CD4-positive, alpha-beta T cell treated with Interleukin-4 for 1 hour (primary cell): ENCODE measurements at regions not wholly inside any gene's neighbourhood (a gene's known extent, or its start where the extent isn't known, plus 50 kb on each side); places are given as distances from the start of the nearest gene placed in this dataset.

Experiments used
- DNase-seq, 2 donors: peaks; one replicate each; pipeline ENCODE4 v3.0.0-alpha.2; 2020 to 2022

DNA sequence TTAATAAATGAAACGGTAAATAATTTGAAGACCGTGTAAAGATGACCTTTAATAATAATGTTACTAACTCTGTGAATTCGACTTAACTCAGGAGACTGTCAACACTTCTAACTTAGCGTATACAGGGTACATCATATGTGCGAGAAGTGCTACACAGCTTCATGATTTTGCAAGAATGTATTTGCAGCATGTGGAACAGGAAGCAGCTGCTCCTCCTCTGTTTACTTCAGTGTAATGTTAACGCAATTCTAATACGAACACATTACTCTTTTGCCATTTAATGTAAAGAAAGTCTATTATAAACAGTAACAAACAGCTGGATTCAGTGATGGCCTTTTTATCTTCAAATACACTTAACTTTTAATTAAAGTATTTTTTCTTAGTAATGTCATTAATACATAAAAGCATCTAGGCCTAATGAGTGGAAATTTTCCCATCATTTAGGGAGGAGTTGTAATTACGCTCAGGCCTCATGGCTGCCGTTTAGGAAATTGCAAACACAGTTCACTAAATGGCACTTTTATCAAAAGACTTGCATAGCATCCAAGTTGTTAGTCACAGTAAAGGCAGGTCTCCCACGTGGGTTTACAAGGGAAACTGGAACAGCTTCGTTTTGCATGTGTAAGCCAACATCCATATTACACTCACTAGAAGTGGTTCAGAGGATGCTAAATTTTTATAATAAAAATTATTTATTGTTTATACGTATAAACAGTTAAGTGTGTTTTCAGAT lies 635.7 kb downstream of the FBXO15 start:
- DNase-seq, result no peak

DNA sequence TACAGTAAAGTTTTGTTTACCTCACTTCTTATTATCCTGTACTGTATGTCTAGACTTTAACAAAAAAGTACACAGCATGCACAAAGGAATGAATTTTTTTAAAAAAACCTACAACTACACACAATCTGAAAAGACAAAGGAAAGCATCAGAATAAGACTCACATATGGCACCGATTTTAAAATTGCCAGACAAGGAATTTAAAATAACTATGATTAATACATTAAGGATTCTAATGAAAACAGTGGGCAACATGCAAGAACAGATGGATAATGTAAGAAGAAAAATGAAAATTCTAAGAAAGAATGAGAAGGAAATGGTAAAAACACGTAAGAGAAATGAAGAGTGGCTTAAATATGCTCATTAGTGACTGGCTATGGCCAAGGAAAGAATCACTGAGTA lies 638.2 kb downstream of the FBXO15 start:
- DNase-seq, result no peak

DNA sequence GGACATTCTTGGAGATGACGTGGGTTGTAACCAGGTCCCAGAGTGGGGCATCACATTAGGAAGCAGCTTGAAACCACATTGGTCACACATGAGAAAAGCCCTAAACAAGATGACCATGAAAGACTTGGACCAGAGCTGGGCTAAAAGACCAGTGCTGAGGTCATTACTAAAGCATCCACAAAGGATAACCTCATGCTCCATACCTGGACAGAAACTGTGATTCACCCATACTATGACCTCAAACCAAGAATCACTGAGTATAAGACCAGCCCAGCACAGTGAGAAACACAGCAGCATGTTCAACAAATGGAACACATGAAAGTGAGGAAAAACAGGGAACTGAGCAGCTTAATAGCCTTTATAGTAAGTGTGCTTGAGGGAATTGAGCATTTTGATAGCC lies 635.5 kb upstream of the NETO1 start:
- no peak for DNase-seq

DNA sequence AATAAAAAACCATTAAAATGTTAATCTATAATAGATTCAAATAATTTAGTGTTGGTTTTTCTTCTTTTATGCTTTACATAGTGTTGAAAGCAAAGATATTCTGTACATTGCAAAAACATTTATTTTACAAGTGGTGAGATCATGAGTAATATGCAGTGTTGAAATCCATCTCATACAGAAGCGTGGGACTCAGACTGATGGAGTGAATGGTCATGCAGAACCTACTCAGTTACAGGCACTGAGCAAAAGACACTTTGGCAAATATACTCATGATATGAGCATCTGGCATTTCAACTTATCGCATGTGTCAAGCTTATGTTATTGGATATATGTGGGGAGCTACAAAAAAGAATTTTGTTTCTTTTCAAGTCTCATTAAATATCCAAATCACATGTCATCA lies 620.2 kb upstream of the NETO1 start:
- no peak for DNase-seq

DNA sequence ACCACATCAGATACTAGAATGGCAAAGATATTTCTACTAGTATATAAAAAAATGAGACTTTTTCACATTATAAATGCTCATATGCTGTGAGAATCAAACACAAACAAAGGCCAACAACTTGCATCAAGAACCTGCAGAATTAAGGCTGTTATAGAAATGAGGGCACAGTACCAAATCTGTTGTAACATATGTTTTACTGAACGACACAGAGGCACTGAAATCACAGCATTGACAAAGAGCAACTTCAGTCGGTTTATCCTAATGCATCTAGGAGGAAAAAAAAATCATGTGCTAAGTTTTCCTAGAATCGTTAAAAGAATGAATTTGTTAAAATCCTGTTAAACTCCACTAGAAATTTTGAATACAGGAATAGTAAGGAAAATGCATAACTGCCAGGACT lies 617.4 kb upstream of the NETO1 start:
- no peak for DNase-seq

DNA sequence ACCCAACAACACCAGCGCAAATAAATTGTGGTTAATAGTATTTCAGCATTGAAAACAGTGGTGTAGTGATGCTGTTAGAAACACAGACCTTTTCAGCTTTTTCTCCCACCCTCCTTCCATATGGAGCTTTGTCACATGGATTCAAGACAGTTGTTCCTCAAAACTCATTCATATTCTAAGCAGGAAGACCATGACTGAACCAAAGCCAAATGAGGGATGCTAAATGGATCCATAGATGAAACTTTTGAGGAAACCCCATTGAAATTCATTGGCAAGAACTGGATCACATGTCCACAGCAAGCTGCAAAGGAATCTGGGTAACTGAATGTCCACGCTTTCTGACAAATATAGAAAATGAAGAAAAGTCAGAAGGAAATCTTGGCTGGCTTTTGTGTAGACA lies 615.1 kb upstream of the NETO1 start:
- no peak for DNase-seq

DNA sequence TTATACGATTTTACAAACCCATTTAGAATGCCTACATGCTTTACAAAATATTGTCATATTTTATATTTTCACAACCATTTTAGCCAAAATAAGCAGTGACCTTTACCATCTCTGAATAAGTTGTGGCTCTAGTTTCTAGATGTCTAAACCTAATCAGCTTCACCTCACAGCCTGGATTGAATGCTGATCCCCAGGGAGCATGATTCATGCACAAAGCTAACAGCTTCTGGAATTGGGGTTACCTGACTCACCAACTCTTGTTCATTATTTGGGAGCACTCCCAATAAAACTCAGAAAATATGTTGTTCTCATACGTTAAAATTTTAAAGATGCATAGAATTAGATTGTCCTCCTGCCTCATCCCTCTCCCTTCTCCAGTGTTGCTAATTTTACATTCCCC lies 611.7 kb upstream of the NETO1 start:
- no peak for DNase-seq

DNA sequence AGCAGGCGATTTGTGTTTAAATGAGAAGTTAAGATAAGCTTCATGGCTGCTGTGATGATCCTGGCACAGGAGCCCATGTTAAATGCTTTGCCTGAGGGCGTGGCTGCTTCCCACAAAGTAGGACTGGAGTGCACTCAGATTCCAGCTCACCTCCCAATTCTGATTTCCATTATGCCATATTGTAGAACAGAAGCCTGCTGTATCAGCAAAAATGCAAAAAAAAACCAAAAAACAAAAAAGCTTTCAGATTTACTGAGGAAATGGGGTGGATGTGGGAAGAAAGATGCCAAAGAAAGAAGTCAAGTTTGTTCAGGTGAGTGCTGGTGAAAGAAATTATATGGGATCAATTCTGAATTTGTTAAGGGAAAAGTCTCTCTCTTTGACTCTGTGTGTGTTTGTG lies 610.4 kb upstream of the NETO1 start:
- no peak for DNase-seq

DNA sequence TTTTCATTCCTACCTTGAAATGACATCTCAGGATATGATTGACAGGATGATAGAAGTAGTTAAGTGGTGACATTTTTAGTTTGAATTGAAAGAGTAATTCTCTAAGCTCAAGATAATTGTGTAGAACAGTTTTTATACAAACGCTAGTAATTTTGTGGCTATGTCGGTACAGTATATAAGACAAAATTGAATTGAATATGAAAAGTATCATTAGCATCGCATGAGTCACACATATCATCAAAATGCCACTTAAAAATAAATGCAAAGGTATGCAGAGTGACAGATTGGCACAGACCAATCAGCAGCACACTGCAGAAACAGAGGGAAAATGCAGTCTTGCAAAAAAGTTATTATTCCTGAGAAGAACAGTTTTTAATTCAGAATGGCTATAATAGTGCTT lies 608.2 kb upstream of the NETO1 start:
- DNase-seq, result no peak

DNA sequence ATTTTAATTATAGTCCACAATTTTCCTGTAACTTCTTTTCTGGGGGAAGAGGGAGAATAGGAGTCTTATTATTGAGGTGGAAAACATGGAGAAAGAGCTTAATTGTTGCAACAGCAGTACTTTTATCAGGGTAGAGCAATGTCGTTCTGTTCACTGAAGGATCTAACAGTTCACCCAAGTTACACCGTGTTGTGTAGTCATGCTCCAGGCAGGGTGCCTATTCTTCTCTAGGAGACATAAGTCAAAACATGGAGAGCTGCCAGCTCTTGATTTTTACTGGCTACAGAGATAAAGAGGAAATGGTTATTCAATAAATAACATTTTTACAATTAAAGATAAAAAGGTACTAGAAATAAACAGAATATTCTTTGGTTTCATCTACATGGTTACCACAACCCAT lies 594.3 kb upstream of the NETO1 start:
- DNase-seq, result no peak

DNA sequence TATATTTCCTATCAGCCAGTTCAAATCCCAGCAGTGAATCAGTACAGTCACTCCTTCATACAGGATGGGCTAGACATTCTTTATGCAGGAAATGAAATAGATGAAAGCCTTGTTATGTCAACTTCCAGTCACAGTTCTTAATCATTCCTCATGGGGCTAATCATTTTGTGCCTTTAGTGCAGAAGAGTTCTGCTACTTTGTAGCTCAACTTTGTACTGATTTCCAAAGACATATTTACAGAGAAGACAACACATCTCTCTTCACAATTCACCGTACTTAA lies 593.9 kb upstream of the NETO1 start:
- no peak for DNase-seq

DNA sequence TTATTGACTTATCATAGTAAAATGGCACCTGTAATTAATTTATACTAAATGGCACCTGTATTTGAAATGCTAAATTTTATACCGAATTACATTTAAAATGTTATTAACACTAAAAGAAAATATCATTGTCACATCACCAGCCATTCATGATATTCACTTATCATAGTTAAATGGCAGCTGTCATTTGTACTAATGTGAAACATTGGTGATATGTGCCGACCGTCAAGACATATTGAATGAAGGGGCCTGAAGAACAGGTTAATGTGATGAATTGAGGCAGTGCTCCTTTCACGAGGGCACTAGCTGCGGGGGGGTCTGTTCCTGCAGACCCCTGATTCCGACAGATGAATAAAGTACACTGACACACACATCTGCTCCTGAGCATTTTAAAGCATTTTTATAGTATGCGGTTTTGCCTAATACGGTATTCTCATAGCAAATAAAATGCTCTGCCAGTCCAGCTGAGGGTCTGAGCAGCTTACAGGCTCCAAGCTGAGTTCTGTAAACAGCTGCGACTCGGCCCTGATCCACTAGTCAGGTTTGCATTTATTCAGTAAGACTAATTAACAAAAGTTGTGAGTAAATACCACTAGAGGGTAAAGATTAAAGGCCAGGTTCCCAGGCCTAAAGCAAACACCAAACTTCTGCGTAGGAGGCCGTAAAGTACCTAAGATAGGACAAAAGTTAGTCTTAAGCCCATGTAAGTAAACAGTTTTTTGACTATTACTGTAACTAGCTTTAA lies 593.4 kb upstream of the NETO1 start:
- no peak for DNase-seq

DNA sequence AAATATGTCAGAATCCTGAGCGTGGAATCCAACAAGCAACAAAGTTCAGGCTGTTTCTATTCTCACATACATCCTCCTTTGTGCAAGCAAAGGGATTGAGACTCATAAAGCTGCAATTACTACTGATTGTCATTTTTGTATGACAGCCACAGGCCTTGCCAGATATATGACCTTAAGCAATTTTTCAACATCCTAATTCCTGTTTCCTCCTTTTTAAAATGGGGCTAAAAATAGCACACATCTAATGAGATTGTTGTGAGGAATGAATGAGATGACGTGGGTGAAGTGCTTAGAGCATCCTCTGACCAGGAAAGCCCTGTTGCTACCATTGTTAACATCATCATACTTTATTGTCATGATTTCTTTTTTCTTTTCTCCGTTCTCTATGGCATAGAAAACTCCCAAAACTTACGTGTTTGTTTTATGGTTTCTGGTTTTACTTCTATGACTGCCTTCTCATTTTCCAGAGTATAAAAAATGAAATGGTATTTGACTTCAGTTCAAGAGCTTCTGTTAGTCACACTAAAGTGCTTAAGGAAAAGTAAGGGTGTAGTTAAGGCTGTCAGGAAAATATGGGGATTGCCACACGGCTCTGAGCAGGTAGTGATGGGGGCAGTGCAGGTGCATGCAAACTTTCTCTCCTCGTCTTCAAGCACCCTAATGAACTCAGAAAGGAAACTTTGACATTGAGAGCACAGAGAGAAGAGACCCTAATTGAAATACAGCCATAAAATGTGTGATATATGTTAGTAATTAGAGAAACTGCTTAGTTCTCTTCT lies 590.6 kb upstream of the NETO1 start:
- no peak for DNase-seq

DNA sequence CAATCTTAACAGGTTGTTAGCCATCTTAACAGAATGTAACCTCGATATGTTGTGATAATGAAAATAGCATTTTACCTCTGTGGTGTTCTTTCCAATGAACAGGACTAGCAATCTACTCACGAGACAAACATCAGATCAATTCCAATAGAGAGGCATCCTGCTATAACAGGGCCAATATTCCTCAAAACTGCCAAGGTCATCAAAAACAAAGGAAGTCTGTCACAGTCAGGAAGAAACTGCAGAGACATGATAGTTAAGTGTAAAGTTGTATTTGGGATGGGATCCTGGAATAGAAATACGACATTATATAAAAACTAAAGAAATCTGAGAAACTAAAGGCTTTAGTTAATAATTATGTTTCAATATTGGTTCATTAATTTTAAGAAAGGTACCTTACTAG lies 588.9 kb upstream of the NETO1 start:
- DNase-seq, result no peak

DNA sequence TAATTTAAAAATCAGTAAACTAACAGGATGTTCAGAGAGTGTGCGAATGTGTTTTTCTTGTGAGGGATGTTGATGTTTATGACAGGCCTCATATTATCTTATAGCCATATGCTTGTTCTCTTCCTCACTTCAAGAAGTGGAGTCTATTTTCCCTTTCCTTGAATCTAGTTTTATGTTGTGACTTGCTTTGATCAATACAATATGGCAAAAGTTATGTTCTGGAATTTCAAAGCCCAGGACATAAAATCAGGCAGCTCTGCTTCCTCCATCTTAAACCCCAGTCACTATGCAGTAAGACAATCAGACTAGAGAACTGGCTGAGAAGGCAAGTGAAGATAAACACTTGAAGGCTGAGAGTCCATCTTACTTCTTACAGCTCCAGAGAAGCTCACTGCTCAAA lies 585.1 kb upstream of the NETO1 start:
- no peak for DNase-seq

DNA sequence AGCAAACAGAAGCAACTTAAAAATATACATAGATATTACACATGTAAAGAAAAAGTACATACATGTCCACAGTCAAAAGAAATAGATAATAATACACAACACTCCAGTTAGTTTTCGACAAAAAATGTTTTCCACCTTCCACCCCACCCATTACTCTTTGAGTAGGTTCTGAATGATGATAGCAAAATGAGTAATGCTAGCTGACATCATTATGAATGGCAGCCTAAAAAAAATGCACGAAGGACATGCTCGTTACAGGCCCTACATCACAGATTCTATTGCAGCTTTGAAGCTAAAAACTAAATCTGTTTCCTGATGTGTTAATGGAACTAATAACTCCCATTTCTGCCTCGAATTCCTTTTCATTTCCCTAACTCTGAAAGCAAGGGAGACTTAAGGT lies 578.7 kb upstream of the NETO1 start:
- no peak for DNase-seq

DNA sequence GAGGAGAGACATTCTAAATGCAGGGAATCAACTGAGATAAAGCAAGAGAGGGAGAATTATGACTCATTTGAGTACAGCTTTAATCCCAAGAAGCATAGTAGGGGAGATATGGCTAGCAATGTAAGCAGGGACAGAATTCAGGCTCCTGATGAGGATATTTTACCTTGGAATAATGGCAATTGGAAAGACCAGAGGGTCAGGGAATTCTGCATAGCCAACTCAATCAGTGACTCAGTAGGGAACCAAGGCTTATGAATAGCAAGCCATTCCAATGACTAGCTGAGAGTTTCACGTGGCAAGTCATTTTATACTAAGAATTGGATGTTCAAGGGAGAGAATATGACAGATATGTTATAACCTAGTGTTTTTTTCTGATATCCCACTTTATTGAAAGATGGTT lies 563.8 kb upstream of the NETO1 start:
- no peak for DNase-seq

DNA sequence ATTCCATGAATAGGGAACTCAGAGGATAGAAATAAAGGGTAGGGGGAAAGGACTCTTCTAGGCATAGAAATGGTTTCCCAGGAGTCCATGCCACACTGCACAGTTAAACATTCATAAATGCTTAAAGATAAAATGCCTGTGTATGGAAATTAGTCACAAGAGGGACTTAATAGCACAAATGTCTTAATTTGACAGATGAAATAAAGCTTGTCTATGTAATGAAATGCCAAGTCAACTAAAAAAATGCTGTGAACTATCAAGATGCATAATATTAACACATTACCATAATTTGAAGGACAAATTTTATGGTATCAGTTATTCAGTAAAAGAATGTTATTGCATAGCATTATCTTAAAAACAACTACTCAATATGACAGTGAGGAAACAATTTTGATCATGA lies 553.2 kb upstream of the NETO1 start:
- DNase-seq, result no peak

DNA sequence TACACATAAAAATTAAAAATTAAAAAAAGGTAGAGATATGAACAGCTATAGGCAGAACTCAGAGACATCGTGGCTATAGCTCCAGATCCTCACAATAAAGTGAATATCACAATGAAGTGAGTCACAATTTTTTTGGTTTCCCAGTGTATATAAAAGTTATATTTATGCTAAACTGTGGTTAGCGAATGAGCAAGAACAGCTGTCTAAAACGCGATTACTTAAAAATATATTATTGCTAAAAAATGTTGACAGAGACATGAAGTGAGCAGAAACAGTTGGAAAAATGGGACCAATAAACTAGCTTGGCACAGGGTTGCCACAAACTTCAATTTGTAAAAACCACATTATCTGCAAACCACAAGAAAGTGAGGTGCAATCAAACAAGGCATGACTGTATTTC lies 551.7 kb upstream of the NETO1 start:
- no peak for DNase-seq

DNA sequence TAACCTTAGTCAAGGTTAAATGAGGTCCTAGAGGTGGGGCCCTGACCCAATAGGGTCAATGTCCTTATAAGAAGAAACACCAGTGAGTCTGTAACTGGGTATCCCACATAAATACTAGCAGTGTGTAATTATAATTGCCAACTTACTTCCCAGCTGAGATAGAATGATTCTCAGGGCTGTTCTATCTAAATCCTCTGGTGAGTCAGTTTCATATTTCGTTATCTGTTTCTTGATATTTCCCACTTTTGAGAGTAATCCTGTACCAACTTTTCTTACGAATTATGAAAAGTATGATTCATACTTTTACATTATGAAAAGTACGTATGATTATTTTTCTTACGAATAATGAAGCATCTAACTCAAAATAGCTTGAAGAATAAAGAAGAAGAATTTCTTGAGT lies 546.8 kb upstream of the NETO1 start:
- DNase-seq, result no peak

DNA sequence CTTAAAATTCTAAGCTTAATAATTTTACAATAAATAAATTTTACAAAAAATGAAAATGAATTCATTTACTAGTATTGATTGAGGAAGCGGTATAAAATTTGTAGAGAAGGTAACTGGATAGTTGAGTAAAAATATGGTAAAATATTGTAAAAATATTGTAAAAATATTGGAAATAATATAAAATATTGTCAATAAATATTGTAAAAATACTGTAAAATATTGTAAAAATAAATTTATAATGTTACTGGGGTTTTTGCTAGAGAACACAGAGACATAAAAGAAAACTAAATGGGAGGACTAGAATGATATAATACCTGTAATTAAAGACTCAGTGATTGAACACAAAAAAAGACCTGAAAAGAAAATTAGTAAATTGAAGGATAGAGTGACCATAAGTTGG lies 546.3 kb upstream of the NETO1 start:
- DNase-seq, result no peak

DNA sequence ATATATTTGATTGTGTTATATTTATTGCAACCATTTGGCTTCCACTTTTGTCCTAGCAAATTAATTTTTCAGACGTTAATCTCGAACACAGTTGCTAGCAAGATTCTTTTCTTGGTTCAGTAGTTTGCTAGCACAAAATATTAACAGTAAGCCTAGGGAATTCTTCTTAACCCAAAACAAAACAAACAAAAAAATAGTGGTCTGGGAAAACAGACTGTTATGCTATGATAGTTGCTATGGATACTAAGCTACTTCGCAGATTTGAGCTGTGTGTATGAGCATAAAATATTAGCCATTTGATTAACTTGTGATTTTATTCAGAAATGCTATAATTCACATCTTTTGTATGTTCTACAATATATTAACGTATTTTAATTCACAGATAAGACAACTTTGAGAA lies 541.5 kb upstream of the NETO1 start:
- no peak for DNase-seq

DNA sequence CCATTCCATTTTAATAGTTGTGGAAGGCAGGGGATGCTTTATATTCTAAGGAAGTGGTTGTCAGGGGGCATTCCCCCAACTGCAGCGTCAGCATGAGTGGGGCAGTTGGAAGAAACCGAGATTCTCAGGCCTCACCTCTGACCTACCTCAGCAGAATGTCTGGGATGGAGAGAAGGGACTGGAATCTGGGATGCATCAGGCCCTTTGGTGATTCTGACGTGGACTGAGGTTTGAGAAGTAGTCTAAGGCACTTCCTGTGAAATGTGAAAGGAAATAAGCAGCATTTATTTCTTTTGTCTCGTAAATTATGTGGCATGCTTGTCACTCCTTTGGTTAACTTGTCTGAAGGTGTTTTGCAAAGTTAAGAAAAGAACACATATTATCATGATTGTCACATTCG lies 540.7 kb upstream of the NETO1 start:
- DNase-seq, result no peak

DNA sequence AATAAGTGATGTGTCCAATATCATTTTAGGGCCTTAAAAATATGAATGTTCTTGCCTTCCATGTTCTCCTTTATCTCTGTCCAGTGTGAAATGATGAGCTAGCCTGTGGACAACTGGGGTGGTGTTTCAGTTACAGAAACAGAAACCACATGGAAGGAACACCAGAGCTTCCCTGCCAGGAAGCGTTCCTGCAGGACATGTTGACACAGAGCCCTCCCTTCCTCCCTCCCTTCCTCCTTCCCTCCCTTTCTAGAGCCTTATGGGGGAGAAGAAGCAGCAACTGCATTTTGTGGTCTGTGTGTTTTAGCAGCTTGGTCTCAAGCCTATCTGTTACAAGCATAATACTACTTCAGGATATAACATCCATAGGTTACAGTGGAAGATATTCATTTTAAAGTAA lies 539.7 kb upstream of the NETO1 start:
- DNase-seq, result no peak

DNA sequence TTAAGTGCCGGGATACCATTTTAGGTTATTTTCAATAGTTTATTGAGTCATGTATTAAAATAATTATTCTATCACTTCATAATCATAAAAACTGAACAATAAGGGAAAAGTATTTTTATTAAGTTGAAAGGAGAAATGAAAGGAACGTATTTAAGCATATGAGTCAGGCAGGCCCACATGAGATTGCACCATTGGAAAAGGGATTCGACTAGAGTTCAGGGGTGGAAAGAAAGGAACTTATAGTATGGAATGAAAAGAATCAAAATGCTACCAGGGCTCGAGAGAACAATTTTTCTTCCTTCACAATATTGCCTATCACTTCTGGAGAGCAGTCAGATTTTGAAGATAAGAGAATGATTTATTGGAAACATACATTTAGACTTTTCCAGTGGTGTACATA lies 516.5 kb upstream of the NETO1 start:
- no peak for DNase-seq
